ENCODE measurements at regions not wholly inside any gene's neighbourhood (a gene's known extent, or its start where the extent isn't known, plus 50 kb on each side); places are given as distances from the start of the nearest gene placed in this dataset.
"Not testable (repeated sequence)": the region's sequence is repeated elsewhere in the genome, so short reads cannot be mapped to it uniquely, and the experiment has no call there.

- DNase-seq (ENCODE audit: low spot score in 2 of 2) = no peak
- Histone ChIP-seq H3K4me1 (no peaks in the 10 kb centered on the region), H3K36me3 (no peaks in the 10 kb centered on the region), H3K27ac (no peak overlapping the region), H3K4me3 (no peak overlapping the region), H3K9me3 (no peaks in the 10 kb centered on the region), H3K27me3 (no peaks in the 10 kb centered on the region)
- no peak for TF ChIP-seq POLR2A (IDR thresholded peaks at IDR 0.05)
- TF ChIP-seq CTCF (IDR thresholded peaks at IDR 0.05) = no peak
- no peak for TF ChIP-seq POLR2AphosphoS5 (IDR thresholded peaks at IDR 0.05)
- intact Hi-C loops (cut with DNase I; ENCODE audit: low total_unique reads) = no loop called here
These were observed 504.9 kb downstream of the MATN1 start for GRCh38 chr1:30218438-30218837.

- Histone ChIP-seq H3K9me3 (no peaks in the 10 kb centered on the region), H3K27me3 (no peaks in the 10 kb centered on the region), H3K4me1 (no peaks in the 10 kb centered on the region), H3K4me3 (no peak overlapping the region), H3K36me3 (no peaks in the 10 kb centered on the region), H3K27ac (no peak overlapping the region)
- intact Hi-C loops (cut with DNase I; ENCODE audit: low total_unique reads) = no loop called here
- TF ChIP-seq POLR2A (IDR thresholded peaks at IDR 0.05) (no peak), POLR2AphosphoS5 (IDR thresholded peaks at IDR 0.05) (no peak)
- DNase-seq (ENCODE audit: low spot score in 2 of 2) = no peak
These were observed 506.8 kb downstream of the MATN1 start for GRCh38 chr1:30216602-30217001.

- no peaks in the 10 kb centered on the region for H3K36me3 ChIP-seq
- H3K27me3 ChIP-seq = no peaks in the 10 kb centered on the region
- no peak overlapping the region for H3K27ac ChIP-seq
- H3K9me3 ChIP-seq = no peaks in the 10 kb centered on the region
- no peak for TF ChIP-seq POLR2A (IDR thresholded peaks at IDR 0.05)
- TF ChIP-seq POLR2AphosphoS5 (IDR thresholded peaks at IDR 0.05) = no peak
- no peak for TF ChIP-seq CTCF (IDR thresholded peaks at IDR 0.05)
- intact Hi-C loops (cut with DNase I; ENCODE audit: low total_unique reads) = no loop called here
- no peak for DNase-seq (ENCODE audit: low spot score in 2 of 2)
- no peaks in the 10 kb centered on the region for H3K4me1 ChIP-seq
- H3K4me3 ChIP-seq = no peak overlapping the region
These were observed 509.4 kb downstream of the MATN1 start for GRCh38 chr1:30213936-30214335.

DNA sequence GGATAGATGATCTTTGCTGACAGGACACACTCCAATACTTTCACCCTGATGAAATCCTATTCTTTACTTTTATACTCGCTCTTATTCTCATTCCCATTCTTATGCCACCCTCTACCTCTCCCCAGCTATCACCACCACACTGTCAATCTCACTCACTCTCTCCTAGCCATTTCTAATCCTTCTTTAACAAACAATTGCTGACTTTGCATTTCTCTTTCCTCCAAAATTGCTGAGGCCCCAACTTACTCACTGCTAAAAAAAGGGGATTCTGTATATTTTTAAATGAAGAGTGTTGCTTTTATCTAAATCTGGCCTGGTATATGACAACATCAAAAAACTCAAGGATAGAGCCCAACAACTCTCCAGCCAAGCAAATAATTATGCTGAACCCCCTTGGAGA, 515.4 kb downstream of the MATN1 start:
- H3K9me3 ChIP-seq; DNase-seq (ENCODE audit: low spot score in 2 of 2); H3K36me3 ChIP-seq; H3K4me3 ChIP-seq; H3K27ac ChIP-seq; intact Hi-C loops (cut with DNase I; ENCODE audit: low total_unique reads); H3K4me1 ChIP-seq; H3K27me3 ChIP-seq: not testable (repeated sequence)

GRCh38 chr1:30206631-30207030, 516.8 kb downstream of the MATN1 start:
- H3K27ac ChIP-seq; intact Hi-C loops (cut with DNase I; ENCODE audit: low total_unique reads); DNase-seq (ENCODE audit: low spot score in 2 of 2); H3K27me3 ChIP-seq; H3K4me3 ChIP-seq; H3K4me1 ChIP-seq; H3K9me3 ChIP-seq; H3K36me3 ChIP-seq: not testable (repeated sequence)

GRCh38 chr1:30204916-30205315, 518.5 kb downstream of the MATN1 start:
- DNase-seq (ENCODE audit: low spot score in 2 of 2) = not testable (repeated sequence)

DNA sequence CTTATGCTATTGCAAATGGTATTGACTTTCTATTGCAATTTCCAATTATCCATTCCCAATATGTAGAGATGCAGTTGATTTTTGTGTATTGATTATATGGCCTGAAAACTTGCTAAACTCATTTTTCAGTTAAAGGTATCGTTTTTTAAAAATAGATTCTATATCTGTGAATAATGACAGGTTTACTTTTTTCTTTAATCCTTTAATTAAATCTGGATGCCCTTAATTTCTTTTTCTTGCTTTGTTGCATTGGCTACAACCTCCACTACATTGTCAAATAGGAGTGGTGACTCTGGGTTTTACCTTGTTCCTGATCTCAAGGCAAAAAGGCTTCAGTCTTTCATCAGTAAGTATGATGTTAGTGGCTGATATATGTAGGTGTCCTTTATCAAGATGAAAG, 522.4 kb downstream of the MATN1 start:
- Histone ChIP-seq H3K9me3 (no peaks in the 10 kb centered on the region), H3K27me3 (no peaks in the 10 kb centered on the region), H3K4me1 (no peaks in the 10 kb centered on the region), H3K4me3 (no peak overlapping the region), H3K36me3 (no peaks in the 10 kb centered on the region), H3K27ac (no peak overlapping the region)
- no peak for TF ChIP-seq CTCF (IDR thresholded peaks at IDR 0.05)
- intact Hi-C loops (cut with DNase I; ENCODE audit: low total_unique reads) = no loop called here
- DNase-seq (ENCODE audit: low spot score in 2 of 2) = no peak

More at GRCh38 chr1:30204916-30205315, 518.5 kb downstream of the MATN1 start:
- H3K27me3 ChIP-seq; H3K4me1 ChIP-seq; H3K9me3 ChIP-seq; H3K27ac ChIP-seq; H3K36me3 ChIP-seq; H3K4me3 ChIP-seq; intact Hi-C loops (cut with DNase I; ENCODE audit: low total_unique reads): not testable (repeated sequence)
